K562 (cell line): ENCODE measurements at regions not wholly inside any gene's neighbourhood (a gene's known extent, or its start where the extent isn't known, plus 50 kb on each side); places are given as distances from the start of the nearest gene placed in this dataset.

Source experiments
- ATAC-seq: fragments of 200-7000 bp; cut with Tn5 transposase; 3 replicates; pipeline ENCODE4 v1.9.1; 2020; ENCODE audit warnings: moderate library complexity
- BruUV-seq: library from RNA; stranded (reverse); fragments of 400-500 nt; replicated peaks from 2 replicates; lab custom pipeline; 2021; lab: Mats Ljungman, UMichigan
- CTCF ChIA-PET: fragments of 300-600 bp; formaldehyde crosslinking; extraction: SDS; loops from one replicate; lab custom pipeline; 2021; ENCODE audit warnings: low intra/inter-chr PET ratio; lab: Yijun Ruan, JAX
- POLR2A ChIA-PET: fragments of 300-600, 350-650 bp; sonication (Branson Sonifier 250); formaldehyde crosslinking; extraction: SDS; loops from one replicate; lab custom pipeline; 2021; ENCODE audit warnings: antibody characterized with exemption, inconsistent platforms; lab: Yijun Ruan, JAX
- DNase-seq, 4 experiments: peaks; one replicate each; pipeline versions ENCODE4 v3.0.0 to v3.0.0-alpha.2; 2011 to 2018; ENCODE audit warnings: low spot score in 3 of 4, mixed read lengths in 3 of 4; ENCODE audit errors: extremely low read depth in 1 of 4
- FAIRE-seq: peaks from 2 replicates; lab custom pipeline; 2011; peaks lifted over from hg19 to GRCh38; lab: Jason Lieb, UNC
- H2AFZ ChIP-seq: 2 replicates; pipeline ENCODE4 v1.6.0; 2011; ENCODE audit warnings: low read depth, low read length, control low read depth, inconsistent platforms
- H3K27ac ChIP-seq: fragments of 200-600 bp; 3 replicates; pipeline ENCODE4 v1.8.0; 2011; ENCODE audit warnings: low read depth, mild to moderate bottlenecking, control low read depth, inconsistent platforms, low read length, moderate library complexity, mixed read lengths; ENCODE audit errors: extremely low read depth
- H3K27me3 ChIP-seq, 2 experiments: fragments of 300-600 bp in 1 of 2; 2 replicates in 1 of 2; 3 replicates in 1 of 2; pipeline versions ENCODE4 v1.6.0 to v1.8.0; 2011; ENCODE audit warnings: inconsistent platforms in 2 of 2, low read length in 2 of 2, mild to moderate bottlenecking in 1 of 2, mixed read lengths in 1 of 2, moderate library complexity in 1 of 2; ENCODE audit not compliant: control insufficient read depth in 2 of 2, insufficient read depth in 2 of 2
- H3K36me3 ChIP-seq: fragments of 300-600 bp; 3 replicates; pipeline ENCODE4 v1.8.0; 2011; ENCODE audit warnings: mild to moderate bottlenecking, low read length, inconsistent platforms; ENCODE audit not compliant: control insufficient read depth, insufficient read depth
- H3K4me1 ChIP-seq, 2 experiments: fragments of 200-600 bp in 1 of 2; replicated peaks in 1 of 2; 2 replicates in 1 of 2; 3 replicates in 1 of 2; pipeline versions ENCODE4 v1.5.1 to v1.8.0; 2011; ENCODE audit warnings: inconsistent platforms in 2 of 2, low read length in 2 of 2, mild to moderate bottlenecking in 1 of 2, mixed read lengths in 1 of 2, moderate library complexity in 1 of 2; ENCODE audit not compliant: control insufficient read depth in 2 of 2, insufficient read depth in 2 of 2
- H3K4me2 ChIP-seq: 2 replicates; pipeline ENCODE4 v1.6.1; 2011; ENCODE audit warnings: low read length, control low read depth, inconsistent platforms, mixed read lengths; ENCODE audit not compliant: insufficient read depth
- H3K4me3 ChIP-seq: fragments of 200-600 bp; sonication (generic), shearing (Covaris generic); 2 replicates; pipeline ENCODE4 v1.5.1; 2016; ENCODE audit warnings: control low read depth, inconsistent platforms
- H3K79me2 ChIP-seq: fragments of 200-600 bp; 3 replicates; pipeline ENCODE4 v1.8.0; 2011; ENCODE audit warnings: low read length, inconsistent platforms; ENCODE audit not compliant: control insufficient read depth, insufficient read depth
- H3K9ac ChIP-seq, 2 experiments: 2 replicates each; pipeline versions ENCODE4 v1.6.0 to v1.6.1; 2011; ENCODE audit warnings: low read depth in 2 of 2, low read length in 2 of 2, control low read depth in 1 of 2, inconsistent platforms in 1 of 2, mild to moderate bottlenecking in 1 of 2, mixed read lengths in 1 of 2; ENCODE audit not compliant: insufficient read depth in 1 of 2
- H3K9me1 ChIP-seq: one replicate; pipeline ENCODE4 v1.6.0; 2011; ENCODE audit warnings: inconsistent platforms, mild to moderate bottlenecking, low read length, moderate library complexity; ENCODE audit not compliant: control insufficient read depth, insufficient read depth
- H3K9me3 ChIP-seq: replicated peaks from 2 replicates; pipeline ENCODE4 v1.5.1; 2011; ENCODE audit warnings: low read depth, low read length, inconsistent platforms; ENCODE audit not compliant: control insufficient read depth, insufficient read depth
- H4K20me1 ChIP-seq: replicated peaks from 2 replicates; pipeline ENCODE4 v1.6.1; 2011; ENCODE audit warnings: low read length, inconsistent platforms, mixed read lengths; ENCODE audit not compliant: control insufficient read depth, insufficient read depth
- CCNT2 ChIP-seq: IDR thresholded peaks from 2 replicates; pipeline ENCODE4 v1.6.1; 2011; ENCODE audit warnings: borderline replicate concordance, low read depth, mild to moderate bottlenecking, moderate library complexity, mixed read lengths, low read length; ENCODE audit not compliant: insufficient read length; ENCODE audit errors: extremely low read depth
- EGR1 ChIP-seq: fragments of 450-650 bp; conservative IDR thresholded peaks from 2 replicates; pipeline ENCODE4 v1.6.1; 2017; ENCODE audit warnings: mild to moderate bottlenecking
- FOXJ2 ChIP-seq: fragments of 200-800 bp; sonication (Bioruptor generic); IDR thresholded peaks from 2 replicates; pipeline ENCODE4 v1.6.1; 2016; ENCODE audit warnings: missing genetic modification characterization, missing compliant biosample characterization
- MYNN ChIP-seq, 2 experiments: sonication (generic); formaldehyde crosslinking in 1 of 2; IDR thresholded peaks; 2 replicates each; pipeline versions ENCODE4 v1.5.0 to v1.6.1; 2016 to 2020; ENCODE audit warnings: antibody characterized with exemption in 1 of 2, missing genetic modification reagents in 1 of 2
- RBM17 ChIP-seq: fragments of 200-400 bp; formaldehyde crosslinking; IDR thresholded peaks from 2 replicates; pipeline ENCODE4 v1.6.1; 2017; ENCODE audit warnings: low read depth, mild to moderate bottlenecking, low read length, borderline replicate concordance
- SREBF2 ChIP-seq: sonication (generic); formaldehyde crosslinking; IDR thresholded peaks from 2 replicates; pipeline ENCODE4 v1.4.0; 2020; ENCODE audit warnings: mild to moderate bottlenecking, missing genetic modification reagents
- TCF7 ChIP-seq: sonication (generic); IDR thresholded peaks from 2 replicates; pipeline ENCODE4 v1.6.1; 2016; ENCODE audit warnings: antibody characterized with exemption, borderline replicate concordance
- ZBED1 ChIP-seq: IDR thresholded peaks from 2 replicates; pipeline ENCODE4 v1.6.1; 2014
- ZKSCAN1 ChIP-seq: fragments of 150-350 bp; IDR thresholded peaks from 2 replicates; pipeline ENCODE4 v1.6.1; 2016; ENCODE audit warnings: low read depth, low read length
- ZNF165 ChIP-seq: fragments of 250-450 bp; sonication (Bioruptor Pico); IDR thresholded peaks from 2 replicates; pipeline ENCODE4 v1.4.0; 2020; ENCODE audit warnings: borderline replicate concordance
- ZNF24 ChIP-seq: fragments of 450-650 bp; IDR thresholded peaks from 2 replicates; pipeline ENCODE4 v1.6.1; 2016
- WGBS: fragments of 100-300 bp; shearing (Covaris generic); methylation state at CpG from one replicate; pipeline ENCODE4 v1.1.6; 2016; ENCODE audit warnings: low coverage, mixed read lengths; ENCODE audit not compliant: insufficient coverage; ENCODE audit errors: missing lambda C conversion rate; 5-methylcytosine and 5-hydroxymethylcytosine counted together
- in situ Hi-C: fragments of 300-500 bp; cut with MboI; formaldehyde crosslinking; loops from 4 replicates; pipeline ENCODE4 v1.15.0; 2018; ENCODE audit warnings: inconsistent platforms, mixed read lengths
- intact Hi-C: fragments of 100-400 bp; cut with micrococcal nuclease; formaldehyde crosslinking; loops from 2 replicates; pipeline ENCODE4 v1.14.2; 2022
- TF ChIP-seq, protein P1 (sequence below): fragments of 450-650 bp; IDR thresholded peaks from 2 replicates; pipeline ENCODE4 v1.6.1; 2016; ENCODE audit warnings: low read depth
- TF ChIP-seq, protein P2 (sequence below): fragments of 200-800 bp; sonication (Bioruptor generic); IDR thresholded peaks from 2 replicates; pipeline ENCODE4 v1.6.1; 2017; ENCODE audit warnings: missing genetic modification characterization, missing compliant biosample characterization

DNA sequence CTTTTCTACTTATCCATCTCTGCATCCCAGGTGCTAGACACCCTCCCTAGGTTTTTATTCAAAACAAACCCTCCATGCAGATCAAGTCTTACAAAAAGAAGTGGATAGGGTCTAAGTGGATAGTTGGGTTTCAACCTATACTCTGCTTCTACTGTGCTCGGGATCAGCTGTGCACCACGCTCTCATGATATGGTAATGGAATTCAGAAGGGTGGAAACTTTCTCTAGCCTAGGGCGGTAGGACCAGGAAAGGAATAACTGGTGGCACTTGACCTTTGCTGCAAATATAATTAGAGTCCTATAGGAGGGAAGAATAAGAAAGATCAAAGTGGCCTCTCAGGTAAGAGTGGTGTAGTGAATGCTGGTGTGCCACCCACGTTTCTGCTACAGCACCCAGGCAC lies 272.9 kb downstream of the GPD2 start:
- Histone ChIP-seq H3K4me3 (no peak overlapping the region), H3K4me2 (no peak overlapping the region), H3K27me3 (no peaks in the 10 kb centered on the region), H3K36me3 (no peaks in the 10 kb centered on the region), H3K9me1 (no peaks in the 10 kb centered on the region), H3K4me1 (no peaks in the 10 kb centered on the region), H3K9me3 (no peaks in the 10 kb centered on the region), H3K79me2 (no peaks in the 10 kb centered on the region), H2AFZ (no peak overlapping the region), H3K27ac (no peak overlapping the region), H3K9ac (no peak overlapping the region), H4K20me1 (no peaks in the 10 kb centered on the region)
- 27% methylated on average over 4 of the region's 4 CpGs for WGBS
- in situ Hi-C loops, result no loop called here
- FAIRE-seq, result no peak
- CTCF ChIA-PET, result no interaction called here
- BruUV-seq, result no TSS peak
- TF ChIP-seq ZNF24 (no peak), ZNF165 (CRISPR knock-in tag) (no peak), TCF7 (no peak), CCNT2 (no peak), EGR1 (no peak), RBM17 (no peak), MYNN (IDR thresholded peaks at IDR 0.05) (no peak), MYNN (CRISPR knock-in tag; IDR thresholded peaks at IDR 0.05) (no peak), FOXJ2 (no peak), ZKSCAN1 (no peak), ZBED1 (no peak), SREBF2 (CRISPR knock-in tag) (no peak)
- TF ChIP-seq, protein P1, sequence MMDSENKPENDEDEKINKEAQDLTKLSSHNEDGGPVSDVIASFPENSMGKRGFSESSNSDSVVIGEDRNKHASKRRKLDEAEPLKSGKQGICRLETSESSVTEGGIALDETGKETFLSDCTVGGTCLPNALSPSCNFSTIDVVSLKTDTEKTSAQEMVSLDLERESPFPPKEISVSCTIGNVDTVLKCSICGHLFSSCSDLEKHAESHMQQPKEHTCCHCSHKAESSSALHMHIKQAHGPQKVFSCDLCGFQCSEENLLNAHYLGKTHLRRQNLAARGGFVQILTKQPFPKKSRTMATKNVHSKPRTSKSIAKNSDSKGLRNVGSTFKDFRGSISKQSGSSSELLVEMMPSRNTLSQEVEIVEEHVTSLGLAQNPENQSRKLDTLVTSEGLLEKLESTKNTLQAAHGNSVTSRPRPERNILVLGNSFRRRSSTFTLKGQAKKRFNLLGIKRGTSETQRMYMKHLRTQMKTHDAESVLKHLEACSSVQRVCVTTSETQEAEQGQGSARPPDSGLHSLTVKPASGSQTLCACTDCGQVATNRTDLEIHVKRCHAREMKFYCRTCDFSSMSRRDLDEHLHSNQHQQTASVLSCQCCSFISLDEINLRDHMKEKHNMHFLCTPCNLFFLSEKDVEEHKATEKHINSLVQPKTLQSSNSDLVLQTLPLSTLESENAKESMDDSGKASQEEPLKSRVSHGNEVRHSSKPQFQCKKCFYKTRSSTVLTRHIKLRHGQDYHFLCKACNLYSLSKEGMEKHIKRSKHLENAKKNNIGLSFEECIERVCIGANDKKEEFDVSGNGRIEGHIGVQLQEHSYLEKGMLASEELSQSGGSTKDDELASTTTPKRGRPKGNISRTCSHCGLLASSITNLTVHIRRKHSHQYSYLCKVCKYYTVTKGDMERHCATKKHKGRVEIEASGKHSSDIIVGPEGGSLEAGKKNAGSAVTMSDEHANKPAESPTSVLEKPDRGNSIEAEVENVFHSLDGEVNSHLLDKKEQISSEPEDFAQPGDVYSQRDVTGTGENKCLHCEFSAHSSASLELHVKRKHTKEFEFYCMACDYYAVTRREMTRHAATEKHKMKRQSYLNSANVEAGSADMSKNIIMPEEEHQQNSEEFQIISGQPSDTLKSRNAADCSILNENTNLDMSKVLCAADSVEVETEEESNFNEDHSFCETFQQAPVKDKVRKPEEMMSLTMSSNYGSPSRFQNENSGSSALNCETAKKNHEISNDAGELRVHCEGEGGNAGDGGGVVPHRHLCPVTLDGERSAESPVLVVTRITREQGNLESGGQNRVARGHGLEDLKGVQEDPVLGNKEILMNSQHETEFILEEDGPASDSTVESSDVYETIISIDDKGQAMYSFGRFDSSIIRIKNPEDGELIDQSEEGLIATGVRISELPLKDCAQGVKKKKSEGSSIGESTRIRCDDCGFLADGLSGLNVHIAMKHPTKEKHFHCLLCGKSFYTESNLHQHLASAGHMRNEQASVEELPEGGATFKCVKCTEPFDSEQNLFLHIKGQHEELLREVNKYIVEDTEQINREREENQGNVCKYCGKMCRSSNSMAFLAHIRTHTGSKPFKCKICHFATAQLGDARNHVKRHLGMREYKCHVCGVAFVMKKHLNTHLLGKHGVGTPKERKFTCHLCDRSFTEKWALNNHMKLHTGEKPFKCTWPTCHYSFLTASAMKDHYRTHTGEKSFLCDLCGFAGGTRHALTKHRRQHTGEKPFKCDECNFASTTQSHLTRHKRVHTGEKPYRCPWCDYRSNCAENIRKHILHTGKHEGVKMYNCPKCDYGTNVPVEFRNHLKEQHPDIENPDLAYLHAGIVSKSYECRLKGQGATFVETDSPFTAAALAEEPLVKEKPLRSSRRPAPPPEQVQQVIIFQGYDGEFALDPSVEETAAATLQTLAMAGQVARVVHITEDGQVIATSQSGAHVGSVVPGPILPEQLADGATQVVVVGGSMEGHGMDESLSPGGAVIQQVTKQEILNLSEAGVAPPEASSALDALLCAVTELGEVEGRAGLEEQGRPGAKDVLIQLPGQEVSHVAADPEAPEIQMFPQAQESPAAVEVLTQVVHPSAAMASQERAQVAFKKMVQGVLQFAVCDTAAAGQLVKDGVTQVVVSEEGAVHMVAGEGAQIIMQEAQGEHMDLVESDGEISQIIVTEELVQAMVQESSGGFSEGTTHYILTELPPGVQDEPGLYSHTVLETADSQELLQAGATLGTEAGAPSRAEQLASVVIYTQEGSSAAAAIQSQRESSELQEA, result no peak
- TF ChIP-seq, protein P2, sequence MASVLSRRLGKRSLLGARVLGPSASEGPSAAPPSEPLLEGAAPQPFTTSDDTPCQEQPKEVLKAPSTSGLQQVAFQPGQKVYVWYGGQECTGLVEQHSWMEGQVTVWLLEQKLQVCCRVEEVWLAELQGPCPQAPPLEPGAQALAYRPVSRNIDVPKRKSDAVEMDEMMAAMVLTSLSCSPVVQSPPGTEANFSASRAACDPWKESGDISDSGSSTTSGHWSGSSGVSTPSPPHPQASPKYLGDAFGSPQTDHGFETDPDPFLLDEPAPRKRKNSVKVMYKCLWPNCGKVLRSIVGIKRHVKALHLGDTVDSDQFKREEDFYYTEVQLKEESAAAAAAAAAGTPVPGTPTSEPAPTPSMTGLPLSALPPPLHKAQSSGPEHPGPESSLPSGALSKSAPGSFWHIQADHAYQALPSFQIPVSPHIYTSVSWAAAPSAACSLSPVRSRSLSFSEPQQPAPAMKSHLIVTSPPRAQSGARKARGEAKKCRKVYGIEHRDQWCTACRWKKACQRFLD (CRISPR knock-in tag), result no peak
- no peak; the same call in 2 of the 3 replicates for ATAC-seq
- POLR2A ChIA-PET, result no interaction called here
- DNase-seq, result no peak
- intact Hi-C loops, result no loop called here
